ENCODE measurements at regions not wholly inside any gene's neighbourhood (a gene's known extent, or its start where the extent isn't known, plus 50 kb on each side); places are given as distances from the start of the nearest gene placed in this dataset.

DNA sequence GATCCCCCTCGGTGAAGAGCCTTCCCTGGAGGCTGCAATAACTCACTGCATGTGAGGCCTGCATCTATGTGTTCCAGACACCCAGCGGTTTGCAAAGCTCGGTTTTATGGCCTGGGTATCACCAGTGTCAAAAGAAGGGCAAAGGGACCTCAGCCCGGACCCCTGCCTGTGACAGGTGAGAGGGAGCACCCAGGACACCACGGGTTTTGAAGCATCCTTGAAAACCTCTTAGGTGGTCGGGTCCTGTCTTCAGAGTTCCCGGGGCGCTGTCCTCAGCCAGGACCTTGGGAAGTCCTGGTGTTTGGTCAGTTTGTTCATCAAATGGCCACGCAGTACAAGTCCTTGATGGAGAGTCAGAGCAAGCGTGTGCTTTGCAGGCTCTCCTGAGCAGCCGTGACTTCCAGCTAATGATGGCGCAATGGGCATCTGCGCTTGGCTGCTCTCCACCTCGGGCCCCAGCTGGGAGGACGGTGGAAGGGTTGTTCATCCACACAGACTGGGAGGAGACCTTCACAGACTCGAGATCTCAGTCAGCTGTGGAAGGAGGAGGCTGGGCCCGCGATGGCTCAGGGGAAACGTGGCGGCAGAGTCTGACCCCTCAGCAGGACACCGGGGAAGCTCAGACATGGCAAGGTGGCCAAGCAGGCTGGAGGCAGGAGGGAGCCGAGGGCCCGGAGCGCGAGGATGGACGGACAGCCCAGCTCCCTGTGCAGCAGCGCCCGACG, 113.1 kb upstream of the GPC1 start:
- POLR2A ChIA-PET (ENCODE audit: unreplicated experiment): no interaction called here

DNA sequence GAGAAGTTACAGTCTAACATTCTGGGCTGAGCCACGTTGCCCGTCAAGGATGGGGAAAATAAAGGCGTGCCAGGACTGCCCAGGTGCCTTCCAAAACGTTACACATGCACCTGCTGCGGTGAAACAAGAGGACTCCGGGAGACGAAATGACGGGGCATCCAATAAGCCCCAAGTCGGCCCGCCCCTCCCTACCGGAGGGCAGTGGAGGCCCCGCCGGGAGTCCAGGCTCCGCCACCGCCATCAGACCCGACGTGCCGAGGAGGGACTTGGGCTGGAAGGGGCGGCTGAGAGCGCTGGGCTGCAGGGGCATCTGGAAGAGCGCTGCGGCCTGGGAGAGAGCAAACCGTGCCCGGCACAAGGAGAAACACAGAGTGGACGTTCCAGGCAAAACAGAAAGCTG, 112.5 kb upstream of the GPC1 start:
- CTCF ChIA-PET: no interaction called here
- peaks cover 80% of the 10 kb centered on the region for H3K27me3 ChIP-seq (ENCODE audit: low read length)
- intact Hi-C loops (cut with micrococcal nuclease): no loop called here

More for the DNA sequence above, 113.1 kb upstream of the GPC1 start:
- no peak for DNase-seq
- peaks cover 77% of the 10 kb centered on the region for H3K27me3 ChIP-seq (ENCODE audit: low read length)
- H3K9ac ChIP-seq (ENCODE audit: low read length): no peak overlapping the region
- no peak overlapping the region for H3K27ac ChIP-seq (ENCODE audit: low read length)
- no peaks in the 10 kb centered on the region for H3K9me2 ChIP-seq (replicated peaks; ENCODE audit: low read length)
- H3K36me3 ChIP-seq (ENCODE audit: low read depth, low read length): no peaks in the 10 kb centered on the region
- TF ChIP-seq EZH2 (IDR thresholded peaks at IDR 0.05; ENCODE audit: low read length, unreplicated experiment): no peak
- TF ChIP-seq, protein P1, sequence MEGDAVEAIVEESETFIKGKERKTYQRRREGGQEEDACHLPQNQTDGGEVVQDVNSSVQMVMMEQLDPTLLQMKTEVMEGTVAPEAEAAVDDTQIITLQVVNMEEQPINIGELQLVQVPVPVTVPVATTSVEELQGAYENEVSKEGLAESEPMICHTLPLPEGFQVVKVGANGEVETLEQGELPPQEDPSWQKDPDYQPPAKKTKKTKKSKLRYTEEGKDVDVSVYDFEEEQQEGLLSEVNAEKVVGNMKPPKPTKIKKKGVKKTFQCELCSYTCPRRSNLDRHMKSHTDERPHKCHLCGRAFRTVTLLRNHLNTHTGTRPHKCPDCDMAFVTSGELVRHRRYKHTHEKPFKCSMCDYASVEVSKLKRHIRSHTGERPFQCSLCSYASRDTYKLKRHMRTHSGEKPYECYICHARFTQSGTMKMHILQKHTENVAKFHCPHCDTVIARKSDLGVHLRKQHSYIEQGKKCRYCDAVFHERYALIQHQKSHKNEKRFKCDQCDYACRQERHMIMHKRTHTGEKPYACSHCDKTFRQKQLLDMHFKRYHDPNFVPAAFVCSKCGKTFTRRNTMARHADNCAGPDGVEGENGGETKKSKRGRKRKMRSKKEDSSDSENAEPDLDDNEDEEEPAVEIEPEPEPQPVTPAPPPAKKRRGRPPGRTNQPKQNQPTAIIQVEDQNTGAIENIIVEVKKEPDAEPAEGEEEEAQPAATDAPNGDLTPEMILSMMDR (conservative IDR thresholded peaks at IDR 0.05; ENCODE audit: low read depth, low read length): no peak
- TF ChIP-seq EZH2phosphoT487 (IDR thresholded peaks at IDR 0.05; ENCODE audit: borderline replicate concordance, low read length): no peak
- no peak for ATAC-seq
- no peaks in the 10 kb centered on the region for H3K79me2 ChIP-seq (ENCODE audit: low read length)
- CTCF ChIA-PET: no interaction called here
- no peak overlapping the region for H3K4me3 ChIP-seq (ENCODE audit: low read length)
- H3K4me2 ChIP-seq (ENCODE audit: low read length): no peak overlapping the region
- no TSS peak for BruUV-seq (replicated peaks)
- no peaks in the 10 kb centered on the region for H3K9me3 ChIP-seq (ENCODE audit: low read length)
- intact Hi-C loops (cut with micrococcal nuclease): no loop called here
- no peak overlapping the region for H2AFZ ChIP-seq (ENCODE audit: low read length)
- no peaks in the 10 kb centered on the region for H3F3A ChIP-seq (ENCODE audit: low read length, unreplicated experiment)
- no peaks in the 10 kb centered on the region for H3K4me1 ChIP-seq (ENCODE audit: insufficient read depth, low read length)
- no peaks in the 10 kb centered on the region for H4K20me1 ChIP-seq (ENCODE audit: low read length)

More for the DNA sequence above, 112.5 kb upstream of the GPC1 start:
- Histone ChIP-seq H3K4me2 (ENCODE audit: low read length) (no peak overlapping the region), H3K4me3 (ENCODE audit: low read length) (no peak overlapping the region), H3K27ac (ENCODE audit: low read length) (no peak overlapping the region), H3F3A (ENCODE audit: low read length, unreplicated experiment) (no peaks in the 10 kb centered on the region), H2AFZ (ENCODE audit: low read length) (no peak overlapping the region), H4K20me1 (ENCODE audit: low read length) (no peaks in the 10 kb centered on the region), H3K36me3 (ENCODE audit: low read depth, low read length) (no peaks in the 10 kb centered on the region), H3K4me1 (ENCODE audit: insufficient read depth, low read length) (no peaks in the 10 kb centered on the region), H3K79me2 (ENCODE audit: low read length) (no peaks in the 10 kb centered on the region), H3K9ac (ENCODE audit: low read length) (no peak overlapping the region), H3K9me3 (ENCODE audit: low read length) (no peaks in the 10 kb centered on the region), H3K9me2 (replicated peaks; ENCODE audit: low read length) (no peaks in the 10 kb centered on the region)
- BruUV-seq (replicated peaks): no TSS peak
- DNase-seq (no peak), ATAC-seq (no peak)
- TF ChIP-seq EZH2phosphoT487 (IDR thresholded peaks at IDR 0.05; ENCODE audit: borderline replicate concordance, low read length) (no peak), EZH2 (IDR thresholded peaks at IDR 0.05; ENCODE audit: low read length, unreplicated experiment) (no peak)
- TF ChIP-seq, protein P1 (conservative IDR thresholded peaks at IDR 0.05; ENCODE audit: low read depth, low read length): no peak
- POLR2A ChIA-PET (ENCODE audit: unreplicated experiment): no interaction called here
